CD4-positive, alpha-beta T cell treated with Interleukin-6 at 100 ng/mL for 8 hours (primary cell): ENCODE measurements at regions not wholly inside any gene's neighbourhood (a gene's known extent, or its start where the extent isn't known, plus 50 kb on each side); places are given as distances from the start of the nearest gene placed in this dataset.
"Not testable (repeated sequence)": the region's sequence is repeated elsewhere in the genome, so short reads cannot be mapped to it uniquely, and the experiment has no call there.

Experiments
- DNase-seq: peaks from one replicate; pipeline ENCODE4 v3.0.0-alpha.2; 2020; ENCODE audit warnings: mixed read lengths, low spot score

GRCh38 chr5:134471858-134472449, 53.5 kb upstream of the JADE2 start:
- not testable (repeated sequence) for DNase-seq

DNA sequence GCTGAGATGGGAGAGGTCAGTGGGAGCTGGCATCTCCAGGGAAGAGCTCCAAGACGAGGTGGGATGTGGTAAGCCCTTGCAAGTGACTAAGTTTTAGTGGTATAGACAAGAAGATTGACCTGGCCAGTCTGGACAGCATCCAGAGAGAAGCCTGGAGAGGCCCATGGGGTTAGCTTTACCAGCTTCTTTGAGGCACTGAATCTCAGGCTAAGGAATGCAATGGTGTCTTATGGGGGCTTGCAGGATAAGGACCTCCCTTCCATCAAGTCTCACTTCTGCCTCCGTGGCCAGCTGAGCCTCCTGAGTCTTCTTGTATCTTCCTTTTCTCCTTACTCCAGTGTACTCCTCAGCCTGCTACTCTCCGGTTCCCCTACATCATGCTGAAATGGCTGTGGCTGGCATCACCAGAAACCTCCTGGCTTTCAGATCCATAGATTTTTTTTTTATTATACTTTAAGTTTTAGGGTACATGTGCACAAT, 56.5 kb upstream of the JADE2 start:
- DNase-seq = no peak

- no peak for DNase-seq
Measured at GRCh38 chr5:134467231-134467630, 55.5 kb upstream of the CDKN2AIPNL start.

DNA sequence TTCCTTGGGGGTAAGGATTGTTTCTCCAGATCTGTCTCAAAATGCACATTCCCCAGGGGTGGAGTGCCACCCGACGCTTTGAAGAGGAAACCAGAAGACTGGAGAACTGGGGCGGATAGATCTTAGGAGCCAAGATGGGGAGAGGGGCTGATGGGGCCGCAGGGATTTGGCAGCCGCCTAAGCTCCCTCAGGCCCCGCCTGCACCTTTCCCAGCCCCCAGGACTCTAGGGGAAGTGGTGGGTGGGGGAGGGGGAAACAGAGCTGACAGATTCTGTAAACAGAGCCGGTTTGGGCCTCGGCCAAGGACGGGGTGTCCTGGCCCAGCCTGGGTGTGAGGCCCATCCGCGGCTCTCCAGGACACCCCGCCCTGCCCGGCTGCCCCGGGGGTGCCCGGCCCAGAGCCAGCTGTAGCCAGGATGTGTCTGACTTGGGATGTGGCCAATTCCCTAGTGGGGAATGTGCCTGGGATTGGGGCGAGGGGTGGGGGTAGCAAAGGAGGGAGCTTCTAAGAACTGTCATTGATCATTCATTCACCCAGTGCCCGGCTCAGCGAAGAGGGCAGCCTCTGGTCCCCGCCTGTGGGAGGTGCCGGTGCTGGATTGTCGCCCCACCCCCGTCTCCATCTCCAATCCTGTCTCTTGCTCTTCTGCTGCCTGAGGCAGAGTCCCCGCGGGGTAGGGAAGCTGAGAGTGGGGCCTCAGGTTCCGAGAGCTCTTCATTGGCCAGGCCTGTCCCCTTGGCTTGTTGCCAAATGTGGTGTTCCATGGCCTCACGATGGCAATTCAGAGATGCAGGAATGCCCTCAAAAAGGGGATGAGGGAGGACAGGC, 54.8 kb upstream of the CDKN2AIPNL start:
- peak; percentile 43 for DNase-seq

DNA sequence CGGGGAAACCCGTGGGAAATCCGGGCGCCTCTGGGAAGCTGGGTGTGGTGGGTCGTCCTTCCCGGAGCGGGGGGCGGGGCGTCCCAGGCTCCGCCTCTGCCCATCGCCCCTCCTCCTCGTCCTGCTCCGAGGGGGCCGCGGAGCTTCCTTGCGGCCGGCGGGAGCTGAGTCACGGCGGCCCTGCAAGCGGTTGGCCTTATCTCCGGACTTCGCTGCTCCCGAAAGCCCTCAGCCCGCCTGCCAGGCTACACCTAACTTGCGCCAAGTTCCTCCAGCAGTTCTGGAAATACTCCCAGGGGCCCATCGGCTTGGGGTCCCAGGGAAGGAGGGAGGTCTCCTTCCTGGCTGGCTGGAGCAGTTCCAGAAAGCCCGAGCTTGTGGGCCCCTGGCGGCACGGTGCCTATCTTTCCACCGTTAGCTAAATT, 54.1 kb upstream of the CDKN2AIPNL start:
- DNase-seq = peak; percentile 48

DNA sequence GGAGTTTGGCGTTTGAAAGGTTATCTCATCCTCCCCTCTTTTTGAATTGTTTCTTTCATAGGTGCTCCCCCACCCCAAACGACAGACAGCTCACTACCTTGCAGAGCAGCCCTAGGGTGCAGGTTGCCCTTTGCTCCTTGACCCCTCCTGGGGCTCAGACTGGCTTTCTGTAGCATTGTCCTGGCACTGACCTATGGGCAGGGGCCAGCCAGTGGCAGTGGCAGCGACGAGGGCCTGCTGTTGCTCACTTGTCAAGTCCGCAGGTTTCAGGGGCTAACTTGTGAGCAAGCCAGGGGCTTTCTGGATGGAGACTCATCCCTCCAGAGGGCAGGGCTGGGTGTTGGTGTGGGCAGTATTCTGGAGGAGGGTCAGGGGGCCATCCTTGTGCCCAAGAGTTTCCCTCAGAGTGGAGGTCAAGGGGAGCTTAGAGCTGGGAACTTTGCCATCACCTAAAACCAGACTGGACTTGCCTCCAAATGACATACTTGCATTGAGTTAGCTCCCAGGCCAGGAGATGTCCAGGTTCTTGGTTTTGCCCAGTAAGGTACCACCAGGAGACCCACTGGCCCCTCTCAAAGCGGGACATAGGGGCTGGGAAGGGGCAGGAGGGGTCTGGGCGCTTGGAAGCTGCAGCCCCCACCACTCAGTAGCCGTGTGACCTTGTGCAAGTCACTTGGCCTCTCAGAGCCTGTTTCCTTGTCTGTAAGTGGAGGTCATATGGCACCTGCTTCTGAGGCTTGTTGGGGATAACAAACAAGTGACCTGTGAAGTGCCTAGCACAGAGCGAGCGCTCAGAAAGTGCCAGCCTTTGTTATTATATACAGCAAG, 53.5 kb upstream of the CDKN2AIPNL start:
- no peak for DNase-seq

DNA sequence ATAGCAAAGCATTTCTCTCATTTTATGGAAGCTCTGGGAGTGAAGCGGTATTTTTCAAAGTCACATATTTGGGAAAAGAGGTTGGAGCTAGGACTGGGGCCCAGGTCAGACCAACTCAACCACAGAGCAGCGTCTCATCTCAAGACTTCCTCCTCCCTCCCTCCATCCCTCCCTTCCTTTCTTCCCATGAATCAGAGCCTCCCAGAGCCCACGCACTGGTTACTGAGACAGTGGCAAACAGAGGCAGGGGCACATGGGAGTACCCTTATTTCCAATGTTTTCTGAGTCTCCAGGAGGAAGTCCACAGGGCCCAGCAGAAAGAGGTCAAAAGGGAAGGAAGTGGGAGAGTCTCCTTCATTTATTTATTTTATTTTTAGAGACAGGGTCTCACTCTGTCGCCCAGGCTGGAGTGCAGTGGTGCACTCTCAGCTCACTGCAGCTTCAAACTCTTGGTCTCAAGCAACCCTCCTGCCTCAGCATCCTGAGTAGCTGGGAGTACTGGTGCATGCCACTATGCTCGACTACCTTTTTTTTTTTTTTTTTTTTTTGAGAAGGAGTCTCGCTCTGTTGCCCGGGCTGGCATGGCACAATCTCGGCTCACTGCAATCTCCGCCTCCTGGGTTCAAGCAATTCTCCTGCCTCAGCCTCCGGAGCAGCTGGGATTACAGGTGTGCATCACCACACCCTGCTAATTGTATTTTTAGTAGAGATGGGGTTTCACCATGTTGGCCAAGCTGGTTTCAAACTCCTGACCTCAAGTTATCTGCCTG, 52.5 kb upstream of the CDKN2AIPNL start:
- DNase-seq = no peak

GRCh38 chr5:134463176-134463720, 51.6 kb upstream of the CDKN2AIPNL start:
- no peak for DNase-seq

- no peak for DNase-seq
Measured at GRCh38 chr5:134462761-134463160, 51.1 kb upstream of the CDKN2AIPNL start.

GRCh38 chr5:134462047-134462575, 50.4 kb upstream of the CDKN2AIPNL start:
- DNase-seq = no peak
